IPS DF 4.7 (cell line): ENCODE measurements at regions not wholly inside any gene's neighbourhood (a gene's known extent, or its start where the extent isn't known, plus 50 kb on each side); places are given as distances from the start of the nearest gene placed in this dataset.
"Not testable (repeated sequence)": the region's sequence is repeated elsewhere in the genome, so short reads cannot be mapped to it uniquely, and the experiment has no call there.

Experiments used
- DNase-seq: peaks from one replicate; pipeline ENCODE4 v3.0.0-alpha.2; 2013; ENCODE audit warnings: low spot score; ENCODE audit errors: extremely low read depth

GRCh38 chr18:38663682-38664081 lies 1098.1 kb upstream of the CELF4 start:
- DNase-seq, result no peak

- no peak for DNase-seq
These were observed 1097.7 kb upstream of the CELF4 start for GRCh38 chr18:38663270-38663669.

- DNase-seq, result no peak
These were observed 1089.3 kb upstream of the CELF4 start for GRCh38 chr18:38654946-38655345.

- DNase-seq, result no peak
These were observed 1086.1 kb upstream of the CELF4 start for GRCh38 chr18:38651736-38652135.

GRCh38 chr18:38648179-38648578 lies 1082.6 kb upstream of the CELF4 start:
- no peak for DNase-seq

- DNase-seq, result no peak
These were observed 1080.7 kb upstream of the CELF4 start for GRCh38 chr18:38646296-38646695.

- DNase-seq, result no peak
These were observed 1079.5 kb upstream of the CELF4 start for GRCh38 chr18:38644875-38645641.

GRCh38 chr18:38642711-38643110 lies 1077.1 kb upstream of the CELF4 start:
- DNase-seq, result no peak

GRCh38 chr18:38639700-38640099 lies 1074.1 kb upstream of the CELF4 start:
- DNase-seq, result not testable (repeated sequence)

- DNase-seq, result no peak
These were observed 1070.3 kb upstream of the CELF4 start for GRCh38 chr18:38635709-38636430.

GRCh38 chr18:38634117-38634516 lies 1068.5 kb upstream of the CELF4 start:
- no peak for DNase-seq

- no peak for DNase-seq
These were observed 1067.7 kb upstream of the CELF4 start for GRCh38 chr18:38633333-38633732.

GRCh38 chr18:38619129-38619528 lies 1053.5 kb upstream of the CELF4 start:
- DNase-seq, result no peak

- DNase-seq, result no peak
These were observed 1050.7 kb upstream of the CELF4 start for GRCh38 chr18:38616306-38616705.

- no peak for DNase-seq
These were observed 1047.3 kb upstream of the CELF4 start for GRCh38 chr18:38612904-38613303.

GRCh38 chr18:38611036-38611964 lies 1045.7 kb upstream of the CELF4 start:
- no peak for DNase-seq

- no peak for DNase-seq
These were observed 1041.2 kb upstream of the CELF4 start for GRCh38 chr18:38606841-38607240.

GRCh38 chr18:38602341-38602740 lies 1036.7 kb upstream of the CELF4 start:
- DNase-seq, result no peak

- DNase-seq, result no peak
These were observed 1022.0 kb upstream of the CELF4 start for GRCh38 chr18:38587571-38587970.

GRCh38 chr18:38586327-38586726 lies 1020.7 kb upstream of the CELF4 start:
- DNase-seq, result no peak

- no peak for DNase-seq
These were observed 1014.2 kb upstream of the CELF4 start for GRCh38 chr18:38579764-38580163.

GRCh38 chr18:38576916-38577315 lies 1011.3 kb upstream of the CELF4 start:
- DNase-seq, result no peak
